ENCODE measurements at regions not wholly inside any gene's neighbourhood (a gene's known extent, or its start where the extent isn't known, plus 50 kb on each side); places are given as distances from the start of the nearest gene placed in this dataset.
A peak's percentile ranks its signal among the peaks of the same experiment; 100 is the strongest.
"Not testable (repeated sequence)": the region's sequence is repeated elsewhere in the genome, so short reads cannot be mapped to it uniquely, and the experiment has no call there.

GRCh38 chr5:126139086-126139485, 284.1 kb upstream of the GRAMD2B start:
- no peak for DNase-seq

DNA sequence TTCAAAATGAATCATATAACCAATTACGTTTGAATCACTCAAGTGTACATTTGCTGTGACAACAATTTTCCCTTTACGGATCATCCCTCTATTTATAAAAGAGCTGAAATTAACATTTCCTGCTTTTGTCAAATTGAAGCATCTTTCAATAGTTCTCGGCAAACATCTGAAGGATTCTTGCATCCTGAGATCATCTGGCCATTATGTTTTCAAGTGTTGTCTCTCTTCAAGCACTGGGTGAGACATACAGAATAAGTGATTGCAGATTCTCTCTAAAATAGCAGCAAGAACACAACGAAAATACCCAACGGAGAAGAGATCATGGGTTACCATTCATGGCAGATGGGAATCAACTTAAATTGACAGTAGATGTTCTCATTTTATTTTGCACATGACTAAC, 283.4 kb upstream of the GRAMD2B start:
- DNase-seq: no peak

DNA sequence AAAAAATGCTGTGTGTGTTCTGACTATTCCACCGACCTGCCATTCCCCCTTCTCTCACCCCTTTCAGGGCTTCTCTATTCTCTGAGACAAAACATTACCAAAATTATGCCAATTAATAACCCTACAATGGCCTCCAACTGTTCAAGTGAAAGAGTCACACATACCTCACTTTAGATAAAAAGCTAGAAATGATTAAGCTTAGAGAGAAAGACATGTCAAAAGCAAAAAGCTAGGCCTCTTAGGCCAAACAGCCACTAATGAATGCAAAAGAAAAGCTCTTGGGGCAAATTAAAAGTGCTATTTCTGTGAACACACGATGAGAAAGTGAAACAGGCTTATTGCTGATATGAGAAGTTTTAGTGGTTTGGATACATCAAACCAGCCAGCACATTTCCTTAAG, 279.6 kb upstream of the GRAMD2B start:
- no peak for DNase-seq

DNA sequence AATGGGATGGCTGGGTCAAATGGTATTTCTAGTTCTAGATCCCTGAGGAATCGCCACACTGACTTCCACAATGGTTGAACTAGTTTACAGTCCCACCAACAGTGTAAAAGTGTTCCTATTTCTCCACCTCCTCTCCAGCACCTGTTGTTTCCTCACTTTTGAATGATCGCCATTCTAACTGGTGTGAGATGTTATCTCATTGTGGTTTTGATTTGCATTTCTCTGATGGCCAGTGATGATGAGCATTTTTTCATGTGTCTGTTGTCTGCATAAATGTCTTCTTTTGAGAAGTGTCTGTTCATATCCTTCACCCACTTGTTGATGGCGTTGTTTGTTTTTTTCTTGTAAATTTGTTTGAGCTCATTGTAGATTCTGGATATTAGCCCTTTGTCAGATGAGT, 272.9 kb upstream of the GRAMD2B start:
- not testable (repeated sequence) for DNase-seq

DNA sequence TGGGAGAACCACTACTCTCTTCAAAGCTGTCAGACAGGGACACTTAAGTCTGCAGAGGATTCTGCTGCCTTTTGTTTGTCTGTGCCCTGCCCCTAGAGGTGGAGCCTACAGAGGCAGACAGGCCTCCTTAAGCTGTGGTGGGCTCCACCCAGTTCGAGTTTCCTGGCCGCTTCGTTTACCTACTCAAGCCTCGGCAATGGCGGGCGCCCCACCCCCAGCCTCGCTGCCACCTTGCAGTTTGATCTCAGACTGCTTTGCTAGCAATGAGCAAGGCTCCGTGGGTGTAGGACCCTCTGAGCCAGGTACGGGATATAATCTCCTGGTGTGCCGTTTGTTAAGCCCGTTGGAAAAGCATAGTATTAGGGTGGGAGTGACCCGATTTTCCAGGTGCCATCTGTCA, 267.9 kb upstream of the GRAMD2B start:
- DNase-seq: not testable (repeated sequence)

DNA sequence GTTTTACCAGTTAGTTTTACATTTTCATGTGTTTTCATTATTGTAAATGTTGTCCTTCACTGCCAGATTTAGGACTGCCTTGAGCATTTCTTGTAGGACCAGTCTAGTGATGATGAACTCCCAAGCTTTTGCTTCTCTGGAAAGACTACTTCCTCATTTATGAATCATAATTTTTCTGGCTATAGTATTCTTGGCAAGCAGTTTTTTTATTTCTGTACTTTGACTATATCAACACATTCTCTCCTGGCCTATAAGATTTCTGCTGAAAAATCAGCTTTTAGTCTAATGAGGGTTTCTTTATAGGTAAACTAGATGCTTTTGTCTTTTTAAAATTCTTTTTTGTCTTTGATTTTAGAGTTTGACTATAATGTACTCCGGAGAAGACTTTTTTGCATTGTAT, 256.8 kb upstream of the GRAMD2B start:
- DNase-seq: no peak

DNA sequence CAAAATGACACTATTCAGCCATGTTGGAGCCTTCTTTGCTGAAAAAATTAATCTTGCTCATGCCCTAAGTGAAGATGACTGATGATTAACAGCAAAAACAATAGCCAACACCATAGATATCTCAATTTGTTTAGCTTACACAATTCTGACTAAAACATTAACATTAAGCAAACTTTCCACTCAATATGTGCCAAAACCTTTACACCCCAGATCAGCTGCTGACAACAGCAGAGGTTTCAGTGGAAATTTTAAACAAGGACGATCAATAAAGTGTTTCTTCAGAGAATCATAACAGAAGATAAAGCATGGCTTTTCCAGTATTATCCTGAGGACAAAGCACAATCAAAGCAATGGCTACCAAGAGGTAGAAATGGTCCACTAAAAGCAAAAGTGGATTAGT, 254.4 kb upstream of the GRAMD2B start:
- no peak for DNase-seq

GRCh38 chr5:126171916-126172315, 251.3 kb upstream of the GRAMD2B start:
- no peak for DNase-seq

- DNase-seq: no peak
Observed at GRCh38 chr5:126172812-126173211, 250.4 kb upstream of the GRAMD2B start.

DNA sequence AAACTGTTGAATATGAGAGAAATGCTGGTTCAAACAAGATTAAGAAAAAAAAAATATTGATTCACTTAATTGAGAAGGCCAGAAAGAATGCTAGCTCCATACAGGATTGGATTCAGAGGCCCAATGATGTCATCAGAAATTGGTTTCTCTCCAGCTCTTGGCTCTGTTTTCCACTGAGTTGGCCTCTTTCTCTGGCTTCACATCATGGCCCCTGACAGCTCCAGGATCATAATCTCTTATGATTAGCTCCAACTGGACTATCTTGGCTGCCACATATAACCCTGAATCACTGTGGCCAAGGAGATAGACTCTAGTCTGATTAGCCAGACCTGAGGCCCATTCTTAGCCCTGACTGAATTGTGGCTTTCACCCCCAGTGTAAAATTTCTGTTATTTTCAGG, 244.7 kb upstream of the GRAMD2B start:
- no peak for DNase-seq

DNA sequence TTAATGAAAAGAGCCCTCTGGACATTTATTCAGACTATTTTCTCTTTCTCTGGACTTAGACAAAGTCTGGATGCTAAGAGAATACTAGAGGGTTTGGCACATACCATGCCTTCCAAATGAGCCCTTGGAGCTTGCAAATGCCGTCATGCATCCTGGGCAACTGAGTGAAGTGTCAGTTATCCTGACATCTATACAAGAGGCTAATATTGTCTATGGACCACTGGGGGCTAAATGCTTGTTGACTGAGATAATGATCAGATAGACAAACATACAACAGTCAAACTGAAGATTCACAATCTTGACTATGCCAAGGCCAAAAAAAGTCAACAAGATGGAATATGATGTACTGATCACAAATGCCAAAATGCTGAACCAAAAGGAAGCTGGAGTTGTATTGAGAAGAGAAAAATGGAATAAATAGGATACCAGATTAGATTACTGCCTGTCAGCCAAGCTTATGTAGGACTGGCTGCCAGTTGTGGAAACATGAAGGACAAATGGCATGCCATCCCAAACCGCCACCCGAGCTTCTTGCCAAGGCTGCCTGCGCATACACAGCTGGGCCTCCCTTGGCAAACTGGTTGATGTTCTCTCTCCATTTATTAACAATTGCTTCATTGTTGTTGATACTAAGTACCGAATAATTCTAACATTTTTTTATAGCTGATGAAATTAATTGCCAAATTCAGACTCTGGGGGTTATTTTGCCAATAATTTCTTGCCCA, 240.1 kb upstream of the GRAMD2B start:
- no peak for DNase-seq

GRCh38 chr5:126184474-126184873, 238.7 kb upstream of the GRAMD2B start:
- DNase-seq: no peak

DNA sequence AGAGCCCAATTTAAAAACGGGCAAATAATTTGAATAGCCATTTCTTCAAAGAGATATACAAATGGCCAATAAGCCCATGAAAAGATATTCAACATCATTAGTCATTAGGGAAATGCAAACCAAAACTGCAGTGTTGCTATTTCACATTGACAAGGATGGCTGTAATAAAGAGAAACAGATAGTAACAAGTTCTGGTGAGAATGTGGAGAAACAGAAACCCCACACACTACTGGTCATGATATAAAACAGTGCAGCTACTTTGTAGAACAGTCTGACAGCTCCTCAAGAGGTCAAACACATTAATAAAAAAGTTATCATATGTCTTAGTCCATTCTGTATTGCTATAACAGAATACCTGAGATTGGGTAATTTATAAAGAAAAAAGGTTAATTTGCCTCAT, 237.0 kb upstream of the GRAMD2B start:
- DNase-seq: no peak

GRCh38 chr5:126188804-126189203, 234.4 kb upstream of the GRAMD2B start:
- no peak for DNase-seq

GRCh38 chr5:126189231-126189630, 234.0 kb upstream of the GRAMD2B start:
- DNase-seq: no peak

DNA sequence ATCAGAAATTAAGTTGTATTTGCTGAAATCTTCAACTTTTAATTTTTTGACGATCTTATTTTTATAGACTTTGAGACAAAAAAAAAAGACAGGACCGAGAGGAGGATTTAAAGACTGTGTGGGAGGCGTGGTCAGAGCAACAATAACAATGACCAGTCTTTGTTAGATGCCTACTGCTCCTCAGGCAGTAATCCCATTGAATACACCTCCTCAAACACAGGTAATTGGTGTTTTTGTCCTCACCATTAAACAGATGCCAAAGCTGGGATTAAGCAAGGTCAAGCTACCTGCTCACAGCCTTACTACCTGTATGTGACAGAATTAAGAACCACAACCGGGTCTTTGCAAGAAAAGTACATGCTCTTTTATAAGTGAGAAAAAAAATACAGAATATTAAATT, 233.3 kb upstream of the GRAMD2B start:
- no peak for DNase-seq

DNA sequence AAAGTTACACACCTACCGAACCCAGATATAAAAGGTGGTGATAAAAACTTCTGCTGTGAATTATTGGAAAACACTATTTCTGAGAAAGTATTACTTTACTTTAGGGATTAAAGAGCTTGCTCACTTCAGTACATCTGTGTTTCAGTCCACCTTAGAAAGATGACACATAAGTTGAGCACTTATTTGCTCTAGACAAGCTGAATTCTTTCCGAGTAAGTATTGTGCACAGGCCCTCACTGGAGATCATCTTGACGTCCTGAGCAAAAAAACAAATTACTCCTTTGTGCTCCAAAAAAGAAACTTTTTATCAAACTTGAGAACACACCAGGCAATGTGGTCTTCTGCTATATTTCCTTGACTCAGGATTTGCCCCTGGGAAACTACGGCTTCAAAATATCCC, 231.0 kb upstream of the GRAMD2B start:
- no peak for DNase-seq

DNA sequence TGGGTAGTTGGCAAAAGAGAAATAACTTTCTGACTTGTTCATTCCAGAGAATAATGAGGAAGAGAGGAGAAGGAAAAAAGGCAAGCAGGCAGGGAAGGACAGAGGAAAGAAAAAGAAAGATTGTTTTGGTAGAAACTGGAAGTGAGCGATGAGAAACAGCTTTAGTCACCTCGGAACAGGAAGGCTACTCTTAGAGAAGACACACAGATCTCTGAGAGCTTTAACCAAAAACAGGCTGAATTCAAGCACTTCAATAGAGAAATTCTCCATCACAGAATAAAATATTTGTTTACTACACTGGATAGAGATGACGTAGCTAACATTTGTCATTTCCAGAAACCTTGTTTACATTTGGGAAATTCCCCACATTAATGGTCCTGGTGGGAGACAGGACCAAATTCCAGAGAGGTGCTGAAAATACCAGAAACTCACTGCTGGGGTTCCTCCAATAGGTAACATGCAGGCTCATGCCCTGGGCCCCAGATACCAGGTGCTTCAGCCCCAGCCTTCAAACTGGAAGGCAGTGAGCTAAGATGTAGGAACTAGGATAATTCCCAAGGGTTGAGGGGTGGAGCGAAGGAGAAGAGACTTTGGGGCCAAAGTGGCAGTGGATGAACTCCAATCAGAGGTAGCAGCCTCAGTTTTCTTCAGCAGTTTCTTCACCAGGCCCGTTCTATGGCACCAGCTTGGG, 227.7 kb upstream of the GRAMD2B start:
- no peak for DNase-seq

DNA sequence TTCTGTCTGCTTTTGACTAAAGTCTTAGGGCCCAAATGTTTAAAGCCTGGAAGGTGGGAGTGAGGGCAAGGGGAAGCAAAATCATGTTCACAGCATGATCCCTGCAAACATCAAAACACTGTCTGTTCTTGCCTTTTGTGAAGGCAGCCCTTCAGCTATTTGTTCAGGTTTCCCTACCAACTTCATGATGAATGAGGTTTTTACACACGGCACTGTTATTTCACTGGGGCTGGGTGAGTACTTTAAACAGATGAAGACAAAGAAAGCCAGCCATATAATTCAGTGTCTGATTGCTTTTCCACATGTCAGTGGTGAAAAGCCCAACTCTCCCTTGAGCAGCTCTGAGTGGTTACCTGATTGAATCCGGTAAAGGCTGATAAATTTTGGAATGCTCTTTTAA, 224.7 kb upstream of the GRAMD2B start:
- DNase-seq: peak; percentile 57

GRCh38 chr5:126199467-126199866, 223.7 kb upstream of the GRAMD2B start:
- no peak for DNase-seq

- DNase-seq: no peak
Observed at GRCh38 chr5:126208691-126209090, 214.5 kb upstream of the GRAMD2B start.

- no peak for DNase-seq
Observed at GRCh38 chr5:126210955-126211354, 212.3 kb upstream of the GRAMD2B start.

DNA sequence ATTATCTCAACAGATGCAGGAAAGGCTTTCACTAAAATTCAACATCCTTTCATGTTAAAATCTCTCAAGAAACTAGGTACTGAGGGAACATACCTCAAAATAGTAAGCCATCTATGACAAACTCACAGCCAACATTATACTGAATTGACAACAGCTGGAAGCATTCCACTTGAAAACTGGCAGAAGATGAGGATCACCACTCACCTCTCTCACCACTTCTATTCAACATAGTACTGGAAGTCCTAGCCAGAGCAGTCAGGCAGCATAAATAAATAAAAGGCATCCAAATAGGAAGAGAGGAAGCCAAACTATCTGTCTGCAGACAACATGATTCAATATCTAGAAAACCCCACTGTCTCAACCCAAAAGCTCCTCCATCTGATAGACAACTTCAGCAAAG, 203.6 kb upstream of the GRAMD2B start:
- no peak for DNase-seq

- DNase-seq: no peak
Observed at GRCh38 chr5:126220725-126221124, 202.5 kb upstream of the GRAMD2B start.

DNA sequence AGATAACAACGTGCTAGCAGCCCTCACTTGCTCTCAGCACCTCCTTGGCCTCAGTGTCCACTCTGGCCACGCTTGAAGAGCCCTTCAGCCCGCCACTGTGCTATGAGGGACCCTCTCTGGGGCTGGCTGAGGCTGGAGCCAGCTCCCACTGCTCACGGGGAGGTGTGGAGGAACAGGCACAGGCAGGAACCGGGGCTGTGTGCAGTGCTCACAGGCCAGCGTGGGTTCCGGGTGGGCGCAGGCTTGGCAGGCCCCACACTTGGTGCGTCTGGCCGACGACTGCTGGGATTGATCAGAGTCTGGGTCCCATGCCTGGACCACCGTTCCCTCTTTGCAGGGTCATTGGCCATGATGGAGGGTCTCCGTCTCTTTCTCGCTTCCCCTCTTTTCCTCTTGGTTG, 194.3 kb upstream of the GRAMD2B start:
- no peak for DNase-seq
